Suprapubic skin (tissue), 3 donors: ENCODE measurements at regions not wholly inside any gene's neighbourhood (a gene's known extent, or its start where the extent isn't known, plus 50 kb on each side); places are given as distances from the start of the nearest gene placed in this dataset.

Source experiments
- POLR2AphosphoS5 ChIP-seq, 3 donors: sonication (generic); formaldehyde crosslinking; IDR thresholded peaks; one replicate each; pipeline ENCODE4 v1.6.1; 2017; ENCODE audit warnings: antibody characterized with exemption in 3 of 3
- TF ChIP-seq, protein P1 (sequence below), 2 donors: fragments of 200-600 bp in 1 of 2; fragments of 450-650 bp in 1 of 2; sonication (generic) in 1 of 2; IDR thresholded peaks; one replicate each; pipeline ENCODE4 v1.5.1; 2016 to 2019; ENCODE audit warnings: antibody characterized with exemption in 2 of 2, mild to moderate bottlenecking in 1 of 2, moderate library complexity in 1 of 2

DNA sequence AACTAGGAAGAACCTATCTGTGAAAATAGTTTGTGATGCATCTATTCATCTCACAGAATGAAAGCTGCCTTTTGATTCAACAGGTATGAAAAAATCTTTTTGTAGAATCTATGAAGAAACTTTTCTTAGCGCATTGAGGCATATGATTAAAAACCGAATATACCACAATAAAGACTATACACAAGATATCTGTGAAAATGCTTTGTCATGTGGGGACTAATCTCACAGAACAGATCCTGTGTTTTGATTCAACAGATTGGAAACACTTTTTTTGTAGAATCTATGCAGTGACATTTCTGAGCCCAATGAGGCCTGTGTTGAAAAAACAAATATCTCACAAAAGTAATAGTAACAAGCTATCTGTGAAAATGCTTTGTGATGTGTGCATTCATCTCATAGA, 2247.5 kb downstream of the TP53TG3F start:
- TF ChIP-seq, protein P1, sequence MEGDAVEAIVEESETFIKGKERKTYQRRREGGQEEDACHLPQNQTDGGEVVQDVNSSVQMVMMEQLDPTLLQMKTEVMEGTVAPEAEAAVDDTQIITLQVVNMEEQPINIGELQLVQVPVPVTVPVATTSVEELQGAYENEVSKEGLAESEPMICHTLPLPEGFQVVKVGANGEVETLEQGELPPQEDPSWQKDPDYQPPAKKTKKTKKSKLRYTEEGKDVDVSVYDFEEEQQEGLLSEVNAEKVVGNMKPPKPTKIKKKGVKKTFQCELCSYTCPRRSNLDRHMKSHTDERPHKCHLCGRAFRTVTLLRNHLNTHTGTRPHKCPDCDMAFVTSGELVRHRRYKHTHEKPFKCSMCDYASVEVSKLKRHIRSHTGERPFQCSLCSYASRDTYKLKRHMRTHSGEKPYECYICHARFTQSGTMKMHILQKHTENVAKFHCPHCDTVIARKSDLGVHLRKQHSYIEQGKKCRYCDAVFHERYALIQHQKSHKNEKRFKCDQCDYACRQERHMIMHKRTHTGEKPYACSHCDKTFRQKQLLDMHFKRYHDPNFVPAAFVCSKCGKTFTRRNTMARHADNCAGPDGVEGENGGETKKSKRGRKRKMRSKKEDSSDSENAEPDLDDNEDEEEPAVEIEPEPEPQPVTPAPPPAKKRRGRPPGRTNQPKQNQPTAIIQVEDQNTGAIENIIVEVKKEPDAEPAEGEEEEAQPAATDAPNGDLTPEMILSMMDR (IDR thresholded peaks at IDR 0.05): no peak
- no peak for TF ChIP-seq POLR2AphosphoS5 (IDR thresholded peaks at IDR 0.05)
